Pancreas (tissue), 10 donors: ENCODE measurements at regions not wholly inside any gene's neighbourhood (a gene's known extent, or its start where the extent isn't known, plus 50 kb on each side); places are given as distances from the start of the nearest gene placed in this dataset.

Experiments
- ATAC-seq, 4 donors: fragments of 200-7000 bp; cut with Tn5 transposase; one replicate each; pipeline versions ENCODE4 v1.8.0 to v1.9.1; 2020; ENCODE audit warnings: mild to moderate bottlenecking in 4 of 4, moderate library complexity in 4 of 4
- DNase-seq, 6 donors: peaks; one replicate each; pipeline ENCODE4 v3.0.0-alpha.2; 2020
- FAIRE-seq: peaks from 2 replicates; lab custom pipeline; 2012; peaks lifted over from hg19 to GRCh38; lab: Jason Lieb, UNC
- H3K27ac ChIP-seq, 4 donors: fragments of 200-600 bp; sonication (generic); 1 replicate in 3 of 4; 2 replicates in 1 of 4; pipeline versions ENCODE4 v1.5.0 to v1.8.0; 2020
- H3K27me3 ChIP-seq, 4 donors: fragments of 200-600 bp; one replicate each; pipeline ENCODE4 v1.8.0; 2021
- H3K36me3 ChIP-seq, 3 donors: fragments of 200-600 bp; sonication (generic) in 1 of 3; one replicate each; pipeline versions ENCODE4 v1.5.0 to v1.8.0; 2020 to 2021
- H3K4me1 ChIP-seq, 3 donors: fragments of 200-600 bp; one replicate each; pipeline ENCODE4 v1.8.0; 2021
- H3K4me3 ChIP-seq, 4 donors: fragments of 200-600 bp; sonication (generic) in 2 of 4; one replicate each; pipeline versions ENCODE4 v1.5.0 to v1.8.0; 2020 to 2021
- H3K9me3 ChIP-seq, 4 donors: fragments of 200-600 bp; one replicate each; pipeline ENCODE4 v1.8.0; 2021
- CTCF ChIP-seq, 4 donors: fragments of 200-600 bp; sonication (generic) in 3 of 4; IDR thresholded peaks; one replicate each; pipeline versions ENCODE4 v1.5.0 to v1.8.0; 2021; ENCODE audit warnings: antibody characterized with exemption in 4 of 4
- WGBS, 2 donors: extraction: QIAGEN DNeasy Blood & Tissue Kit; methylation state at CpG; one replicate each; pipeline ENCODE4 v1.1.7; 2013; 5-methylcytosine and 5-hydroxymethylcytosine counted together
- intact Hi-C, 3 donors: fragments of 100-400 bp; cut with DNase I; formaldehyde crosslinking; loops; one replicate each; pipeline versions ENCODE4 v1.11.1 to v1.14.2; 2022
- donor health status: healthy with polysubstance abuse.
- donor health status: DM: no; HTN: no; CAD: no; lungs with moderate emphysema.
- donor health status: DM: no; HTN: no; CAD: no.
- donor health status: control.
- donor health status: control.
- donor health status: Bipolar disorder and iron deficiency.
- donor health status: DM: yes; HTN: yes; CAD: no.
- donor health status: DM: no; HTN: no; CAD: no.
- donor health status: DM: no; HTN: no; CAD: no.
- donor health status: DM: yes; HTN: yes; CAD: no.

- Histone ChIP-seq H3K9me3 (no peaks in the 10 kb centered on the region), H3K27me3 (no peaks in the 10 kb centered on the region), H3K36me3 (no peaks in the 10 kb centered on the region), H3K27ac (no peak overlapping the region), H3K4me1 (no peaks in the 10 kb centered on the region), H3K4me3 (no peak overlapping the region)
- intact Hi-C loops, result no loop called here
- FAIRE-seq (no peak), ATAC-seq (no peak), DNase-seq (no peak)
- WGBS, 2 donors, result 47% methylated on average over 4 of the region's 4 CpGs
- no peak for TF ChIP-seq CTCF (IDR thresholded peaks at IDR 0.05)
Observed at GRCh38 chr2:107461301-107461700, 365.4 kb upstream of the RGPD4 start.

GRCh38 chr2:107462181-107462580 lies 364.5 kb upstream of the RGPD4 start:
- DNase-seq (no peak), FAIRE-seq (no peak), ATAC-seq (no peak)
- TF ChIP-seq CTCF (IDR thresholded peaks at IDR 0.05), result no peak
- Histone ChIP-seq H3K4me1 (no peaks in the 10 kb centered on the region), H3K36me3 (no peaks in the 10 kb centered on the region), H3K27me3 (no peaks in the 10 kb centered on the region), H3K9me3 (no peaks in the 10 kb centered on the region), H3K4me3 (no peak overlapping the region), H3K27ac (no peak overlapping the region)
- WGBS, 2 donors, result 70 to 90% methylated on average over 2 of the region's 2 CpGs
- intact Hi-C loops, result no loop called here

GRCh38 chr2:107466241-107466640 lies 360.5 kb upstream of the RGPD4 start:
- 54 to 77% methylated on average over 2 of the region's 2 CpGs for WGBS, 2 donors
- Histone ChIP-seq H3K27me3 (no peaks in the 10 kb centered on the region), H3K36me3 (no peaks in the 10 kb centered on the region), H3K9me3 (no peaks in the 10 kb centered on the region), H3K4me3 (no peak overlapping the region), H3K27ac (no peak overlapping the region), H3K4me1 (no peaks in the 10 kb centered on the region)
- intact Hi-C loops, result no loop called here
- no peak for ATAC-seq
- no peak for DNase-seq
- FAIRE-seq, result no peak
- TF ChIP-seq CTCF (IDR thresholded peaks at IDR 0.05), result no peak

GRCh38 chr2:107466984-107467773 lies 359.5 kb upstream of the RGPD4 start:
- Histone ChIP-seq H3K4me3 (no peak overlapping the region), H3K4me1 (no peaks in the 10 kb centered on the region), H3K27me3 (no peaks in the 10 kb centered on the region), H3K9me3 (no peaks in the 10 kb centered on the region), H3K27ac (no peak overlapping the region), H3K36me3 (no peaks in the 10 kb centered on the region)
- DNase-seq, result no peak
- no peak for ATAC-seq
- FAIRE-seq, result no peak
- no peak for TF ChIP-seq CTCF (IDR thresholded peaks at IDR 0.05)
- 37% methylated on average over 4 of the region's 4 CpGs for WGBS, 2 donors
- intact Hi-C loops, result no loop called here

- intact Hi-C loops, result no loop called here
- 88 to 89% methylated on average over 34 of the region's 34 CpGs for WGBS, 2 donors
- Histone ChIP-seq H3K36me3 (no peaks in the 10 kb centered on the region), H3K4me1 (no peaks in the 10 kb centered on the region), H3K4me3 (no peak overlapping the region), H3K27me3 (no peaks in the 10 kb centered on the region), H3K27ac (no peak overlapping the region), H3K9me3 (no peaks in the 10 kb centered on the region)
- no peak for ATAC-seq
- FAIRE-seq, result no peak
- TF ChIP-seq CTCF (IDR thresholded peaks at IDR 0.05), result no peak
- DNase-seq, result peak in 3 of 6 donors; percentile 11 to 50 (median 48)
Observed at GRCh38 chr2:107469437-107469995, 357.2 kb upstream of the RGPD4 start.
